Activated B cell treated with CpG ODN at 0.5 μM for 24 hours (primary cell): ENCODE measurements at regions not wholly inside any gene's neighbourhood (a gene's known extent, or its start where the extent isn't known, plus 50 kb on each side); places are given as distances from the start of the nearest gene placed in this dataset.

ENCODE experiments used
- ATAC-seq: fragments of 200-7000 bp; cut with Tn5 transposase; one replicate; pipeline ENCODE4 v1.10.0; 2021; ENCODE audit warnings: low read depth, mild to moderate bottlenecking, moderate library complexity
- CTCF ChIA-PET: fragments of 350-600 bp; sonication (Branson Sonifier 250); formaldehyde crosslinking; loops from one replicate; lab custom pipeline; 2021; ENCODE audit warnings: antibody characterized with exemption; lab: Charles Lee
- POLR2A ChIA-PET: fragments of 350-600 bp; sonication (Branson Sonifier 250); formaldehyde crosslinking; loops from one replicate; lab custom pipeline; 2021; ENCODE audit warnings: antibody characterized with exemption; lab: Charles Lee
- DNase-seq: peaks from one replicate; pipeline ENCODE4 v3.0.0; 2022
- H3K27ac Mint-ChIP-seq: one replicate; pipeline ENCODE4 v1.8.0; 2020; ENCODE audit warnings: mixed read lengths
- H3K27me3 Mint-ChIP-seq: one replicate; pipeline ENCODE4 v1.8.0; 2021; ENCODE audit warnings: mixed read lengths
- H3K36me3 Mint-ChIP-seq: one replicate; pipeline ENCODE4 v1.8.0; 2021; ENCODE audit warnings: low read depth, mixed read lengths
- H3K4me1 Mint-ChIP-seq: one replicate; pipeline ENCODE4 v1.8.0; 2021; ENCODE audit warnings: mixed read lengths
- H3K4me3 Mint-ChIP-seq: one replicate; pipeline ENCODE4 v1.8.0; 2020; ENCODE audit warnings: mild to moderate bottlenecking, mixed read lengths
- H3K9me3 Mint-ChIP-seq: one replicate; pipeline ENCODE4 v1.8.0; 2020; ENCODE audit warnings: mixed read lengths
- CTCF ChIP-seq: fragments of 200-600 bp; IDR thresholded peaks from one replicate; pipeline ENCODE4 v1.8.0; 2022; ENCODE audit warnings: antibody characterized with exemption, mild to moderate bottlenecking
- intact Hi-C: fragments of 100-400 bp; cut with micrococcal nuclease; formaldehyde crosslinking; loops from one replicate; pipeline ENCODE4 v1.15.1; 2024

- H3K27me3 Mint-ChIP-seq: no peaks in the 10 kb centered on the region
- H3K27ac Mint-ChIP-seq: no peak overlapping the region
- no peak for DNase-seq
- ATAC-seq: no peak
- H3K9me3 Mint-ChIP-seq: peaks cover 5% of the 10 kb centered on the region
- H3K36me3 Mint-ChIP-seq: no peaks in the 10 kb centered on the region
- POLR2A ChIA-PET: no interaction called here
- CTCF ChIA-PET: no interaction called here
- intact Hi-C loops: no loop called here
- TF ChIP-seq CTCF: no peak
- no peaks in the 10 kb centered on the region for H3K4me1 Mint-ChIP-seq
- H3K4me3 Mint-ChIP-seq: no peak overlapping the region
Measured at GRCh38 chr18:41714872-41715271, 240.2 kb upstream of the PIK3C3 start.

DNA sequence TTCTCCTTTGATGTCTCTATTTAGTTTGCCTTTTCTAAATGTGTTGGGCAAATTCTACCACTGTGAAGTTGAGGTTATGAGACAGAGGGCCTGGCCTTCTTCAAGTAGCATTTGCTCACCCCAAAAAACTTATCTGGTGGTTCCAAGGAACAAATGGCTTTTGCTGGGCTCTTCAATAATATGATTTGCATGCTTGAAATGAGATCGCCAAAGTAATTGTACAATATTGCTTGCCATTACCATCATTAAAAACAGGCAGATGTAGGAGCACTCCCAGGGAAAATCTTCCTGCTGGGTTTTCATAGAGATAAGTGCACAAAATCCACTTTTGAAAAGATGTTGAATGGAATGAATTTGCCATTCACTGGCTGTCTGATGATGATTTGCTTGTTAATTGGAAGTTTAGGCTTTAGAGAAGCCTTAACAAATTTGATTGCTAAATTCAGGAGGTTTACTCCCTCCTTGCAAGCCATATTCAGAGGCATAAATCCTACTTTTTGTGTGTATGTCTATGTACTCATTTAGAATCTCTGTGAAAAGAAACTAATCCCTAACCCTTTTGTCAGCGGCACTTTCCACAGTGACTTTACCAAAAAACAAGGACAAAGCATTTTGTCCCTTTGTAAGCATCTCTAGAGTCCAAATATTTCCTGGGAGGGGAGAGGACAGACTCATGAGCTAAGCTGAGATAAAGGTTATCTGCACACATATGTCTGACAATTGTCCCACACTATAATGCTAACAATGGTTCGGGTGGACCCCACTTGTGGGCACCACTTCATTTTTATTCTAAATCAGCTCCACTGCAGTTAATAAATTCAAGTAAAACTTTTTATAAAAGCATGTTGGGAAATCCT lies 240.8 kb upstream of the PIK3C3 start:
- Mint-ChIP-seq H3K4me1 (no peaks in the 10 kb centered on the region), H3K4me3 (no peak overlapping the region), H3K27ac (no peak overlapping the region), H3K36me3 (no peaks in the 10 kb centered on the region), H3K27me3 (no peaks in the 10 kb centered on the region), H3K9me3 (peaks cover 5% of the 10 kb centered on the region)
- DNase-seq (no peak), ATAC-seq (no peak)
- ChIA-PET CTCF (no interaction called here), POLR2A (no interaction called here)
- TF ChIP-seq CTCF: no peak
- intact Hi-C loops: no loop called here

GRCh38 chr18:41706301-41706700 lies 248.7 kb upstream of the PIK3C3 start:
- TF ChIP-seq CTCF: no peak

GRCh38 chr18:41703744-41704530 lies 251.1 kb upstream of the PIK3C3 start:
- no peaks in the 10 kb centered on the region for H3K27me3 Mint-ChIP-seq
- peaks cover 3% of the 10 kb centered on the region for H3K9me3 Mint-ChIP-seq
- intact Hi-C loops: no loop called here
- TF ChIP-seq CTCF: no peak
- ATAC-seq (no peak), DNase-seq (no peak)
- H3K36me3 Mint-ChIP-seq: no peaks in the 10 kb centered on the region
- no peak overlapping the region for H3K4me3 Mint-ChIP-seq
- POLR2A ChIA-PET: no interaction called here
- H3K4me1 Mint-ChIP-seq: no peaks in the 10 kb centered on the region
- CTCF ChIA-PET: no interaction called here
- H3K27ac Mint-ChIP-seq: no peak overlapping the region

More at GRCh38 chr18:41706301-41706700, 248.7 kb upstream of the PIK3C3 start:
- intact Hi-C loops: no loop called here
- H3K27me3 Mint-ChIP-seq: no peaks in the 10 kb centered on the region
- CTCF ChIA-PET: no interaction called here
- DNase-seq: no peak
- no peak overlapping the region for H3K27ac Mint-ChIP-seq
- no peak for ATAC-seq
- POLR2A ChIA-PET: no interaction called here
- H3K4me1 Mint-ChIP-seq: no peaks in the 10 kb centered on the region
- no peaks in the 10 kb centered on the region for H3K36me3 Mint-ChIP-seq
- H3K4me3 Mint-ChIP-seq: no peak overlapping the region
- peaks cover 2% of the 10 kb centered on the region for H3K9me3 Mint-ChIP-seq

DNA sequence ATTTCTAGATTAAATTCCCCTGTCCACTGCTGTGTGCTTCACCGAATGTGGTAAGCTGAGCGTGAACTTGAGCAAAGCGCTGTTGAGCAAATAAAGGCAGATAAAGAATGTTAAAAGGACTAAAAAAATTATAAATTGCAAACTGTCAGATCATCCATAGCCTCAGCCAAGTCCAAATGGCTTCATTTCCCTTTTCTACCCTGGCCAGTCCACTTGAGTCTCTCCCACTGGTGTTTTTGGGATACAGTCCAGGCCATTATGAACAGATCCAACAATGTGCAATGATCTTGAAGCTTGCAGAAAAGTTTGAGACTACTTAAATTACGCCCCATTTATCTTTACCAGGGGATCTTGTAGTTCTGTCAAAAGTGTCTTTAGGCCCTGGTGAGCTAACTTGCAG lies 254.6 kb upstream of the PIK3C3 start:
- TF ChIP-seq CTCF: no peak
- CTCF ChIA-PET: no interaction called here

More for the DNA sequence above, 254.6 kb upstream of the PIK3C3 start:
- no peak overlapping the region for H3K27ac Mint-ChIP-seq
- no peak for ATAC-seq
- H3K4me3 Mint-ChIP-seq: no peak overlapping the region
- DNase-seq: no peak
- intact Hi-C loops: no loop called here
- H3K9me3 Mint-ChIP-seq: peaks cover 7% of the 10 kb centered on the region
- H3K36me3 Mint-ChIP-seq: no peaks in the 10 kb centered on the region
- POLR2A ChIA-PET: no interaction called here
- H3K4me1 Mint-ChIP-seq: no peaks in the 10 kb centered on the region
- no peaks in the 10 kb centered on the region for H3K27me3 Mint-ChIP-seq
